IMR-90 (cell line): ENCODE measurements at regions not wholly inside any gene's neighbourhood (a gene's known extent, or its start where the extent isn't known, plus 50 kb on each side); places are given as distances from the start of the nearest gene placed in this dataset.

Source experiments
- ATAC-seq: fragments of 200-7000 bp; cut with Tn5 transposase; 2 replicates; pipeline ENCODE4 v1.9.1; 2020; ENCODE audit warnings: low read depth, mild to moderate bottlenecking, moderate library complexity
- BruUV-seq: library from RNA; stranded (reverse); fragments of 400-500 nt; replicated peaks from 2 replicates; lab custom pipeline; 2021; lab: Mats Ljungman, UMichigan
- CTCF ChIA-PET: fragments of 300-600 bp; formaldehyde crosslinking; extraction: SDS; loops from one replicate; lab custom pipeline; 2021; ENCODE audit warnings: antibody characterized with exemption; lab: Yijun Ruan, JAX
- POLR2A ChIA-PET: fragments of 300-600 bp; sonication (Branson Sonifier 250); formaldehyde crosslinking; loops from one replicate; lab custom pipeline; 2022; ENCODE audit warnings: antibody characterized with exemption; ENCODE audit not compliant: unreplicated experiment; lab: Charles Lee
- DNase-seq: peaks from one replicate; pipeline ENCODE4 v3.0.0; 2013
- H2AFZ ChIP-seq: replicated peaks from 2 replicates; pipeline ENCODE3; 2013; ENCODE audit warnings: low read length, mild to moderate bottlenecking; ENCODE audit not compliant: poor library complexity
- H2AK5ac ChIP-seq: 2 replicates; pipeline ENCODE4 v1.6.1; 2013; ENCODE audit warnings: low read depth, low read length, inconsistent platforms
- H2AK9ac ChIP-seq: replicated peaks from 2 replicates; pipeline ENCODE3; 2013; ENCODE audit warnings: mild to moderate bottlenecking, low read depth, low read length, moderate library complexity; ENCODE audit not compliant: poor library complexity
- H2BK120ac ChIP-seq: 2 replicates; pipeline ENCODE4 v1.6.1; 2013; ENCODE audit warnings: low read depth, low read length, inconsistent platforms
- H2BK15ac ChIP-seq: 3 replicates; pipeline ENCODE4 v1.6.1; 2013; ENCODE audit warnings: low read depth, low read length, inconsistent platforms
- H2BK20ac ChIP-seq: 2 replicates; pipeline ENCODE4 v1.6.1; 2013; ENCODE audit warnings: low read depth, mild to moderate bottlenecking, inconsistent platforms, low read length, moderate library complexity
- H2BK5ac ChIP-seq: 2 replicates; pipeline ENCODE4 v1.6.1; 2013; ENCODE audit warnings: mild to moderate bottlenecking, low read depth, low read length, inconsistent platforms; ENCODE audit not compliant: poor library complexity, severe bottlenecking
- H3K14ac ChIP-seq: replicated peaks from 2 replicates; pipeline ENCODE4 v1.6.1; 2013; ENCODE audit warnings: low read depth, low read length, inconsistent platforms
- H3K18ac ChIP-seq: 2 replicates; pipeline ENCODE4 v1.6.1; 2013; ENCODE audit warnings: low read depth, low read length, control low read depth
- H3K23ac ChIP-seq: 2 replicates; pipeline ENCODE4 v1.6.1; 2013; ENCODE audit warnings: low read depth, low read length, inconsistent platforms
- H3K27ac ChIP-seq: 2 replicates; pipeline ENCODE4 v1.5.1; 2013; ENCODE audit warnings: mild to moderate bottlenecking, control low read depth, low read length; ENCODE audit not compliant: insufficient read depth
- H3K27me3 ChIP-seq: 2 replicates; pipeline ENCODE4 v1.6.1; 2013; ENCODE audit warnings: low read length; ENCODE audit not compliant: control insufficient read depth, insufficient read depth
- H3K36me3 ChIP-seq: 2 replicates; pipeline ENCODE4 v1.6.1; 2013; ENCODE audit warnings: low read length, mixed read lengths; ENCODE audit not compliant: control insufficient read depth, insufficient read depth
- H3K4ac ChIP-seq: 2 replicates; pipeline ENCODE4 v1.6.1; 2013; ENCODE audit warnings: low read depth, low read length, inconsistent platforms
- H3K4me1 ChIP-seq: 2 replicates; pipeline ENCODE4 v1.6.1; 2013; ENCODE audit warnings: low read length, mixed read lengths; ENCODE audit not compliant: control insufficient read depth, insufficient read depth
- H3K4me2 ChIP-seq: 2 replicates; pipeline ENCODE4 v1.6.1; 2013; ENCODE audit warnings: low read depth, mild to moderate bottlenecking, control low read depth, low read length, moderate library complexity
- H3K4me3 ChIP-seq: 2 replicates; pipeline ENCODE4 v1.5.1; 2013; ENCODE audit warnings: low read depth, mild to moderate bottlenecking, control low read depth, low read length, moderate library complexity; ENCODE audit not compliant: insufficient read depth
- H3K56ac ChIP-seq: 2 replicates; pipeline ENCODE4 v1.6.1; 2013; ENCODE audit warnings: low read length, inconsistent platforms; ENCODE audit not compliant: insufficient read depth; ENCODE audit errors: extremely low read depth
- H3K79me1 ChIP-seq, 2 experiments: 2 replicates each; pipeline ENCODE4 v1.6.1; 2013; ENCODE audit warnings: low read length in 2 of 2, inconsistent platforms in 1 of 2, low read depth in 1 of 2
- H3K9ac ChIP-seq: 2 replicates; pipeline ENCODE4 v1.6.1; 2013; ENCODE audit warnings: low read depth, low read length, control low read depth
- H3K9me1 ChIP-seq: 2 replicates; pipeline ENCODE4 v1.6.1; 2013; ENCODE audit warnings: low read length, inconsistent platforms; ENCODE audit not compliant: insufficient read depth
- H3K9me3 ChIP-seq: 2 replicates; pipeline ENCODE4 v1.6.1; 2013; ENCODE audit warnings: low read length; ENCODE audit not compliant: control insufficient read depth, insufficient read depth
- H4K20me1 ChIP-seq: 2 replicates; pipeline ENCODE4 v1.6.1; 2013; ENCODE audit warnings: low read length, inconsistent platforms; ENCODE audit not compliant: insufficient read depth
- H4K5ac ChIP-seq: 2 replicates; pipeline ENCODE4 v1.6.1; 2013; ENCODE audit warnings: mild to moderate bottlenecking, low read depth, low read length, control low read depth
- H4K8ac ChIP-seq, 2 experiments: 2 replicates each; pipeline ENCODE4 v1.6.1; 2013; ENCODE audit warnings: low read depth in 2 of 2, low read length in 2 of 2, control low read depth in 1 of 2, inconsistent platforms in 1 of 2
- H4K91ac ChIP-seq: 2 replicates; pipeline ENCODE4 v1.6.1; 2013; ENCODE audit warnings: low read depth, low read length, inconsistent platforms; ENCODE audit not compliant: insufficient read depth
- BHLHE40 ChIP-seq: fragments of 150-350 bp; IDR thresholded peaks from 2 replicates; pipeline ENCODE4 v1.6.1; 2016; ENCODE audit warnings: mild to moderate bottlenecking, low read depth, low read length
- CEBPB ChIP-seq: IDR thresholded peaks from 2 replicates; pipeline ENCODE4 v1.6.1; 2012; ENCODE audit warnings: low read depth, low read length, improper control_type of control experiment
- CHD1 ChIP-seq: IDR thresholded peaks from 2 replicates; pipeline ENCODE4 v1.6.1; 2012; ENCODE audit warnings: low read depth, low read length, improper control_type of control experiment
- CTCF ChIP-seq: conservative IDR thresholded peaks from 2 replicates; pipeline ENCODE4 v1.5.1; 2012; ENCODE audit warnings: mild to moderate bottlenecking, low read depth, low read length, improper control_type of control experiment
- ELK1 ChIP-seq: fragments of 150-350 bp; IDR thresholded peaks from 2 replicates; pipeline ENCODE4 v1.6.1; 2016; ENCODE audit warnings: low read depth, mild to moderate bottlenecking, low read length, moderate library complexity, borderline replicate concordance
- FOS ChIP-seq: fragments of 150-350 bp; IDR thresholded peaks from 2 replicates; pipeline ENCODE4 v1.6.1; 2016; ENCODE audit warnings: low read depth, low read length
- MAFK ChIP-seq: IDR thresholded peaks from 2 replicates; pipeline ENCODE4 v1.6.1; 2012; ENCODE audit warnings: low read depth, low read length, improper control_type of control experiment
- MAZ ChIP-seq: IDR thresholded peaks from 2 replicates; pipeline ENCODE4 v1.6.1; 2012; ENCODE audit warnings: low read depth, mild to moderate bottlenecking, low read length, improper control_type of control experiment, moderate library complexity, borderline replicate concordance
- MXI1 ChIP-seq: IDR thresholded peaks from 2 replicates; pipeline ENCODE4 v1.6.1; 2012; ENCODE audit warnings: low read depth, mild to moderate bottlenecking, low read length, moderate library complexity, borderline replicate concordance
- NFE2L2 ChIP-seq: fragments of 150-350 bp; IDR thresholded peaks from 2 replicates; pipeline ENCODE4 v1.6.1; 2016; ENCODE audit warnings: low read depth, mild to moderate bottlenecking, low read length
- POLR2A ChIP-seq: IDR thresholded peaks from 2 replicates; pipeline ENCODE4 v1.6.1; 2012; ENCODE audit warnings: mild to moderate bottlenecking, low read depth, low read length
- RAD21 ChIP-seq: IDR thresholded peaks from 2 replicates; pipeline ENCODE4 v1.6.1; 2012; ENCODE audit warnings: low read length, improper control_type of control experiment
- RCOR1 ChIP-seq: IDR thresholded peaks from 2 replicates; pipeline ENCODE4 v1.6.1; 2012; ENCODE audit warnings: mild to moderate bottlenecking, low read length, improper control_type of control experiment; ENCODE audit not compliant: insufficient replicate concordance
- RFX5 ChIP-seq: IDR thresholded peaks from 2 replicates; pipeline ENCODE4 v1.8.0; 2012; ENCODE audit warnings: low read depth, mild to moderate bottlenecking, low read length, moderate library complexity
- SMC3 ChIP-seq: fragments of 150-350 bp; IDR thresholded peaks from 2 replicates; pipeline ENCODE4 v1.6.1; 2016; ENCODE audit warnings: low read depth, mild to moderate bottlenecking, antibody characterized with exemption, low read length, moderate library complexity
- USF2 ChIP-seq: fragments of 150-350 bp; IDR thresholded peaks from 2 replicates; pipeline ENCODE4 v1.6.1; 2017; ENCODE audit warnings: mild to moderate bottlenecking, antibody characterized with exemption, low read length, low read depth
- WGBS, 2 experiments: methylation state at CpG; one replicate each; pipeline versions ENCODE4 v1.1.5 to v1.1.7; 2013; ENCODE audit warnings: missing lambda C conversion rate in 2 of 2; ENCODE audit not compliant: insufficient read length in 1 of 2; ENCODE audit errors: extremely low coverage in 2 of 2; 5-methylcytosine and 5-hydroxymethylcytosine counted together
- dilution Hi-C: fragments of 300-500 bp; cut with HindIII; formaldehyde crosslinking; loops from one replicate; pipeline ENCODE4 v1.14.3; 2018; ENCODE audit warnings: low sequenced_read_pairs; ENCODE audit not compliant: unreplicated experiment
- in situ Hi-C: fragments of 300-500 bp; cut with MboI; formaldehyde crosslinking; loops from 3 replicates; pipeline ENCODE4 v1.14.3; 2019; ENCODE audit warnings: low sequenced_read_pairs, inconsistent platforms, mixed read lengths
- intact Hi-C: fragments of 100-400 bp; cut with micrococcal nuclease; formaldehyde crosslinking; loops from 2 replicates; pipeline ENCODE4 v1.10.0; 2022

DNA sequence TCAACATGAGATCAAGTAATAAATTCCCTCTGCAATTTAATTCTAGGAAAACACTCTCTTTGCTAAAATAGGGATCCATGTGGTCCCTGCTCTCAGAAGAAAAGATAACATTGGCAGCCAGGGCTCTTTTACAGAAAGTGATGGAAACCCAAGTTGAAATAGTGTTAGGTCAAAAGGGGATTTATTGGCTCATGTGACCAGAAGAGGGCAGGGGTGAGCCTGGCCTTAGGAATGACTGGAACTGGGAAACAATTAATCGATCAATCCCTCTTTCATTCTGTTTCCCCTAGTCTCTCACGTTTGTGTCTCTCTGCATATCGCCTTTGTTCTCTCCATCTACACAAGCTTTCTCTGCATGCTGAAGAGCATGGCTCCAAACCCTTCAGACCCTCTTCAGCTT, 58.3 kb upstream of the ALDH1B1 start:
- ChIA-PET CTCF (interaction anchor here (1.3 kb wide), 1 partner anchor 9 kb away, joined by 3 read pairs; no protein-coding TSS in a partner anchor), POLR2A (no interaction called here)
- Histone ChIP-seq H4K5ac (no peak overlapping the region), H3K4ac (no peak overlapping the region), H3K9me1 (no peaks in the 10 kb centered on the region), H2AK5ac (no peak overlapping the region), H3K23ac (no peak overlapping the region), H3K4me3 (no peak overlapping the region), H3K56ac (no peak overlapping the region), H2AFZ (no peak overlapping the region), H3K9ac (no peak overlapping the region), H3K27me3 (peaks cover 47% of the 10 kb centered on the region), H4K8ac (no peak overlapping the region), H2BK120ac (no peak overlapping the region), H4K20me1 (no peaks in the 10 kb centered on the region), H2BK5ac (no peak overlapping the region), H3K14ac (no peak overlapping the region), H3K4me1 (peaks cover 2% of the 10 kb centered on the region; the same call in 1 of the 2 replicates), H3K9me3 (no peaks in the 10 kb centered on the region), H3K27ac (no peak overlapping the region), H4K91ac (no peak overlapping the region), H3K79me1 (no peaks in the 10 kb centered on the region), H2BK20ac (no peak overlapping the region), H2BK15ac (no peak overlapping the region), H3K4me2 (no peak overlapping the region), H3K36me3 (no peaks in the 10 kb centered on the region), H2AK9ac (no peak overlapping the region), H3K18ac (no peak overlapping the region)
- BruUV-seq, result no TSS peak
- intact Hi-C loops (loop anchor here (1.0 to 10.0 kb wide), 2 partner anchors 59 to 66 kb away; no protein-coding TSS in a partner anchor), dilution Hi-C loops (no loop called here), in situ Hi-C loops (no loop called here)
- no peak for ATAC-seq
- no peak for TF ChIP-seq POLR2A
- TF ChIP-seq BHLHE40, result no peak
- TF ChIP-seq CTCF, result no peak
- TF ChIP-seq RCOR1, result no peak
- no peak for TF ChIP-seq RAD21
- TF ChIP-seq MXI1, result no peak
- TF ChIP-seq MAZ, result no peak
- TF ChIP-seq USF2, result no peak
- no peak for TF ChIP-seq NFE2L2
- no peak for TF ChIP-seq FOS
- TF ChIP-seq ELK1, result no peak
- no peak for TF ChIP-seq CEBPB
- no peak for TF ChIP-seq CHD1
- no peak for TF ChIP-seq RFX5
- TF ChIP-seq MAFK, result no peak
- TF ChIP-seq SMC3, result no peak
- WGBS, 2 experiments, result no CpG with 5 or more reads among the region's 3 CpGs
- DNase-seq, result no peak
